MM.1S (cell line): ENCODE measurements at regions not wholly inside any gene's neighbourhood (a gene's known extent, or its start where the extent isn't known, plus 50 kb on each side); places are given as distances from the start of the nearest gene placed in this dataset.

Experiments used
- DNase-seq: peaks from one replicate; pipeline ENCODE4 v3.0.0-alpha.2; 2015
- H2AFZ ChIP-seq: fragments of 300-600 bp; sonication (generic); 2 replicates; pipeline ENCODE4 v1.6.0; 2016; ENCODE audit warnings: antibody characterized with exemption, low read length
- H3F3A ChIP-seq: fragments of 300-600 bp; sonication (generic); 2 replicates; pipeline ENCODE4 v1.6.1; 2016; ENCODE audit warnings: mild to moderate bottlenecking, antibody characterized with exemption, low read length, moderate library complexity, mixed read lengths; ENCODE audit not compliant: insufficient read depth
- H3K27ac ChIP-seq: fragments of 300-600 bp; sonication (generic); 2 replicates; pipeline ENCODE4 v1.5.1; 2016; ENCODE audit warnings: mild to moderate bottlenecking, low read length
- H3K27me3 ChIP-seq: fragments of 300-600 bp; sonication (generic); replicated peaks from 2 replicates; pipeline ENCODE4 v1.6.0; 2016; ENCODE audit warnings: low read length; ENCODE audit not compliant: insufficient read depth
- H3K36me3 ChIP-seq: fragments of 300-600 bp; sonication (generic); replicated peaks from 2 replicates; pipeline ENCODE4 v1.6.1; 2016; ENCODE audit warnings: mild to moderate bottlenecking, low read length, mixed read lengths; ENCODE audit not compliant: insufficient read depth
- H3K4me1 ChIP-seq: fragments of 300-600 bp; sonication (generic); 2 replicates; pipeline ENCODE4 v1.6.1; 2016; ENCODE audit warnings: low read length, mixed read lengths
- H3K4me2 ChIP-seq: fragments of 300-600 bp; sonication (generic); 2 replicates; pipeline ENCODE4 v1.6.0; 2016; ENCODE audit warnings: low read depth, low read length
- H3K4me3 ChIP-seq: fragments of 300-600 bp; sonication (generic); 2 replicates; pipeline ENCODE4 v1.5.1; 2016; ENCODE audit warnings: low read length, mixed read lengths
- H3K79me2 ChIP-seq: fragments of 300-600 bp; sonication (generic); 2 replicates; pipeline ENCODE4 v1.6.1; 2016; ENCODE audit warnings: mixed run types, low read length, mixed read lengths
- H3K9ac ChIP-seq: fragments of 300-600 bp; sonication (generic); 2 replicates; pipeline ENCODE4 v1.6.1; 2016; ENCODE audit warnings: low read length, mixed read lengths
- H3K9me2 ChIP-seq: fragments of 300-600 bp; sonication (generic); replicated peaks from 2 replicates; pipeline ENCODE4 v1.6.1; 2016; ENCODE audit warnings: mild to moderate bottlenecking, low read length, mixed read lengths; ENCODE audit not compliant: insufficient read depth
- H3K9me3 ChIP-seq: fragments of 300-600 bp; sonication (generic); replicated peaks from 2 replicates; pipeline ENCODE4 v1.6.1; 2016; ENCODE audit warnings: mild to moderate bottlenecking, low read length, mixed read lengths; ENCODE audit not compliant: insufficient read depth
- H4K20me1 ChIP-seq: fragments of 300-600 bp; sonication (generic); 2 replicates; pipeline ENCODE4 v1.6.1; 2016; ENCODE audit warnings: mild to moderate bottlenecking, low read length, moderate library complexity, mixed read lengths; ENCODE audit not compliant: insufficient read depth
- EZH2 ChIP-seq: fragments of 300-600 bp; sonication (generic); optimal IDR thresholded peaks from 2 replicates; pipeline ENCODE3; 2017; ENCODE audit warnings: low read depth, mild to moderate bottlenecking, antibody characterized with exemption, low read length, mixed read lengths
- EZH2phosphoT487 ChIP-seq: fragments of 300-600 bp; sonication (generic); IDR thresholded peaks from 2 replicates; pipeline ENCODE4 v1.6.1; 2018; ENCODE audit warnings: antibody characterized with exemption, low read length
- TF ChIP-seq, protein P1 (sequence below): fragments of 300-600 bp; sonication (generic); IDR thresholded peaks from 2 replicates; pipeline ENCODE4 v1.5.1; 2016; ENCODE audit warnings: antibody characterized with exemption, low read length, mixed read lengths

DNA sequence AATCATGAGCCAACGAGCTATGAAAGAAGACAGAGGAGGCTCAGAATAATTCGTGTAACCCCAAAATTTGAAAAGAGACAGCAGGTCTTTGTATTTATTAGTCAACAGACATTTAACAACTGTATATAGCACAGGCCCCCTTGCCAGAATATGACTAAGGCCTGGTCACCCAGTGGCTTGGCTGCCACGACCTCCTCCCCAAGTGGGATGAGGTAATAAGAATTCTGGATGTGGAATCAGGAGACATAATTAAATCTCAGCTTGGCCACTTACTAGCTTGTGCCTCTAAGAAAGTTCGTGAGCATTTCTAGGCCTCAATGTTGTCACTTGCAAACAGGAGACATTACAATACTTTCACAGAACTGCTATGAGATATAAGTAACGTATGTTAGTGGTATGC, 134.2 kb upstream of the TNFSF4 start:
- H3K9ac ChIP-seq, result no peak overlapping the region
- no peak overlapping the region for H3K4me3 ChIP-seq
- no peak overlapping the region for H3K4me2 ChIP-seq
- no peaks in the 10 kb centered on the region for H3K27me3 ChIP-seq
- no peak overlapping the region for H3K27ac ChIP-seq
- H4K20me1 ChIP-seq, result no peaks in the 10 kb centered on the region
- no peak for TF ChIP-seq EZH2
- TF ChIP-seq, protein P1, sequence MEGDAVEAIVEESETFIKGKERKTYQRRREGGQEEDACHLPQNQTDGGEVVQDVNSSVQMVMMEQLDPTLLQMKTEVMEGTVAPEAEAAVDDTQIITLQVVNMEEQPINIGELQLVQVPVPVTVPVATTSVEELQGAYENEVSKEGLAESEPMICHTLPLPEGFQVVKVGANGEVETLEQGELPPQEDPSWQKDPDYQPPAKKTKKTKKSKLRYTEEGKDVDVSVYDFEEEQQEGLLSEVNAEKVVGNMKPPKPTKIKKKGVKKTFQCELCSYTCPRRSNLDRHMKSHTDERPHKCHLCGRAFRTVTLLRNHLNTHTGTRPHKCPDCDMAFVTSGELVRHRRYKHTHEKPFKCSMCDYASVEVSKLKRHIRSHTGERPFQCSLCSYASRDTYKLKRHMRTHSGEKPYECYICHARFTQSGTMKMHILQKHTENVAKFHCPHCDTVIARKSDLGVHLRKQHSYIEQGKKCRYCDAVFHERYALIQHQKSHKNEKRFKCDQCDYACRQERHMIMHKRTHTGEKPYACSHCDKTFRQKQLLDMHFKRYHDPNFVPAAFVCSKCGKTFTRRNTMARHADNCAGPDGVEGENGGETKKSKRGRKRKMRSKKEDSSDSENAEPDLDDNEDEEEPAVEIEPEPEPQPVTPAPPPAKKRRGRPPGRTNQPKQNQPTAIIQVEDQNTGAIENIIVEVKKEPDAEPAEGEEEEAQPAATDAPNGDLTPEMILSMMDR, result no peak
- no peaks in the 10 kb centered on the region for H3K4me1 ChIP-seq
- H2AFZ ChIP-seq, result no peak overlapping the region
- H3K9me2 ChIP-seq, result no peaks in the 10 kb centered on the region
- H3K79me2 ChIP-seq, result no peaks in the 10 kb centered on the region
- no peaks in the 10 kb centered on the region for H3K9me3 ChIP-seq
- DNase-seq, result no peak
- no peaks in the 10 kb centered on the region for H3F3A ChIP-seq
- H3K36me3 ChIP-seq, result no peaks in the 10 kb centered on the region

- DNase-seq, result no peak
- TF ChIP-seq, protein P1, result no peak
- TF ChIP-seq EZH2 (no peak), EZH2phosphoT487 (no peak)
- Histone ChIP-seq H3K27ac (no peak overlapping the region), H3K4me3 (no peak overlapping the region), H3F3A (no peaks in the 10 kb centered on the region), H3K9me3 (no peaks in the 10 kb centered on the region), H2AFZ (no peak overlapping the region), H3K9ac (no peak overlapping the region), H3K4me1 (no peaks in the 10 kb centered on the region), H3K9me2 (no peaks in the 10 kb centered on the region), H4K20me1 (no peaks in the 10 kb centered on the region), H3K4me2 (no peak overlapping the region), H3K27me3 (no peaks in the 10 kb centered on the region), H3K36me3 (no peaks in the 10 kb centered on the region), H3K79me2 (no peaks in the 10 kb centered on the region)
Observed at GRCh38 chr1:173341971-173342370, 134.8 kb upstream of the TNFSF4 start.

DNA sequence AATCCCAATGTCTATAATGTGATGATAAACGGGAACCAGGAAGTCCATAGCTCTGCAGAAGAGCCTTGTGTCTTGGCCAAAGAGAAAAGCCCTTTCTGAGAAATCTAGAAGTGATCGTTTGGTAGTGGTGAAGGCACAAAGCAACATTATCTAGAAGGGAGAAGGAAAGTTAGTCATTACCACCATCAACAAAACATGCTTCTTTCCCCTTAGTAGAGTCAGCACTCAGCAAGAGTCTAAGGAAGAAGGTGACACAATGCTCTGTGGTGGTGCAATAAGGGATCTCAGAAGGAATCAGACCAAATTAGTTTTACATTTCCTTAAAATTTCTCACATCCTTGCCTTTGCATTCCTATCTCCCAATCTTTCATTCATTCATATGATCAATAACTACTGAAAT, 134.4 kb upstream of the PRDX6 start:
- H3K27me3 ChIP-seq, result no peaks in the 10 kb centered on the region
- H3K36me3 ChIP-seq, result no peaks in the 10 kb centered on the region
- no peak overlapping the region for H2AFZ ChIP-seq
- H3K4me3 ChIP-seq, result no peak overlapping the region
- no peaks in the 10 kb centered on the region for H3K9me2 ChIP-seq
- no peaks in the 10 kb centered on the region for H3K79me2 ChIP-seq
- H3K27ac ChIP-seq, result no peak overlapping the region
- H3K4me2 ChIP-seq, result no peak overlapping the region
- H3K9ac ChIP-seq, result no peak overlapping the region
- TF ChIP-seq, protein P1, result no peak
- DNase-seq, result no peak
- H3F3A ChIP-seq, result no peaks in the 10 kb centered on the region
- no peaks in the 10 kb centered on the region for H4K20me1 ChIP-seq
- no peaks in the 10 kb centered on the region for H3K4me1 ChIP-seq
- H3K9me3 ChIP-seq, result no peaks in the 10 kb centered on the region
